DND-41 (cell line): ENCODE measurements at regions not wholly inside any gene's neighbourhood (a gene's known extent, or its start where the extent isn't known, plus 50 kb on each side); places are given as distances from the start of the nearest gene placed in this dataset.

Source experiments
- CTCF ChIP-seq: IDR thresholded peaks from 2 replicates; pipeline ENCODE4 v1.5.1; 2012; ENCODE audit warnings: borderline replicate concordance, low read length, moderate library complexity, mild to moderate bottlenecking; ENCODE audit not compliant: poor library complexity, severe bottlenecking; ENCODE audit errors: extremely low read depth
- EZH2 ChIP-seq: IDR thresholded peaks from 3 replicates; pipeline ENCODE4 v1.6.1; 2012; ENCODE audit warnings: borderline replicate concordance, low read depth, mild to moderate bottlenecking, moderate library complexity, low read length, inconsistent platforms; ENCODE audit not compliant: severe bottlenecking

GRCh38 chr2:223363085-223363484 is 239.1 kb downstream of the SCG2 start:
- TF ChIP-seq CTCF (no peak), EZH2 (no peak)
